ENCODE measurements at regions not wholly inside any gene's neighbourhood (a gene's known extent, or its start where the extent isn't known, plus 50 kb on each side); places are given as distances from the start of the nearest gene placed in this dataset.

DNA sequence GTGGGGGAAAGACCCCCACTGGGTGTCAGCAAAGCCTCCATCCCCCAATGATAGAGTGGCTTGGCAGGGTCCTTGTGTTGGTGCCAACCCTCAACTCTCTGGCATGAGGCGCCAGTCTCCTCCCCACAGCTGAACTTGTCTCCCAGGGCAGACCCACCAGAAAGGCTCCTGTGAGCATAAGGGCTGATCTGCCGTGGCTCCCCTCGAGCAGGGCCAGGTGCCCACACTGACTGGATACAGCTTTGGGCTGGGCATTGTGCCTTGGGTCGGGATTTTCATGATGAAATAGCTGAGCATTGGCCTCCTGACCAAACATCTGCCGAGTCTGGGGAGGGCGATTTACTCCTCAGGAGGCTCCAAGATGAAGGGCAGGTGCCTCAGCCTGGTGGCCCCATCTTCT is 68.1 kb upstream of the NPTX2 start:
- no peak for TF ChIP-seq POLR2AphosphoS5 (IDR thresholded peaks at IDR 0.05)
- TF ChIP-seq, protein P1, sequence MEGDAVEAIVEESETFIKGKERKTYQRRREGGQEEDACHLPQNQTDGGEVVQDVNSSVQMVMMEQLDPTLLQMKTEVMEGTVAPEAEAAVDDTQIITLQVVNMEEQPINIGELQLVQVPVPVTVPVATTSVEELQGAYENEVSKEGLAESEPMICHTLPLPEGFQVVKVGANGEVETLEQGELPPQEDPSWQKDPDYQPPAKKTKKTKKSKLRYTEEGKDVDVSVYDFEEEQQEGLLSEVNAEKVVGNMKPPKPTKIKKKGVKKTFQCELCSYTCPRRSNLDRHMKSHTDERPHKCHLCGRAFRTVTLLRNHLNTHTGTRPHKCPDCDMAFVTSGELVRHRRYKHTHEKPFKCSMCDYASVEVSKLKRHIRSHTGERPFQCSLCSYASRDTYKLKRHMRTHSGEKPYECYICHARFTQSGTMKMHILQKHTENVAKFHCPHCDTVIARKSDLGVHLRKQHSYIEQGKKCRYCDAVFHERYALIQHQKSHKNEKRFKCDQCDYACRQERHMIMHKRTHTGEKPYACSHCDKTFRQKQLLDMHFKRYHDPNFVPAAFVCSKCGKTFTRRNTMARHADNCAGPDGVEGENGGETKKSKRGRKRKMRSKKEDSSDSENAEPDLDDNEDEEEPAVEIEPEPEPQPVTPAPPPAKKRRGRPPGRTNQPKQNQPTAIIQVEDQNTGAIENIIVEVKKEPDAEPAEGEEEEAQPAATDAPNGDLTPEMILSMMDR (IDR thresholded peaks at IDR 0.05; ENCODE audit: poor library complexity, severe bottlenecking), result no peak
- no peak for TF ChIP-seq EP300 (conservative IDR thresholded peaks at IDR 0.05; ENCODE audit: poor library complexity, severe bottlenecking)
- no peak for TF ChIP-seq RAD21 (conservative IDR thresholded peaks at IDR 0.05)
- no peak for TF ChIP-seq EZH2 (IDR thresholded peaks at IDR 0.05; ENCODE audit: borderline replicate concordance, insufficient read depth, low read length, poor library complexity, severe bottlenecking)
- TF ChIP-seq, protein P2, sequence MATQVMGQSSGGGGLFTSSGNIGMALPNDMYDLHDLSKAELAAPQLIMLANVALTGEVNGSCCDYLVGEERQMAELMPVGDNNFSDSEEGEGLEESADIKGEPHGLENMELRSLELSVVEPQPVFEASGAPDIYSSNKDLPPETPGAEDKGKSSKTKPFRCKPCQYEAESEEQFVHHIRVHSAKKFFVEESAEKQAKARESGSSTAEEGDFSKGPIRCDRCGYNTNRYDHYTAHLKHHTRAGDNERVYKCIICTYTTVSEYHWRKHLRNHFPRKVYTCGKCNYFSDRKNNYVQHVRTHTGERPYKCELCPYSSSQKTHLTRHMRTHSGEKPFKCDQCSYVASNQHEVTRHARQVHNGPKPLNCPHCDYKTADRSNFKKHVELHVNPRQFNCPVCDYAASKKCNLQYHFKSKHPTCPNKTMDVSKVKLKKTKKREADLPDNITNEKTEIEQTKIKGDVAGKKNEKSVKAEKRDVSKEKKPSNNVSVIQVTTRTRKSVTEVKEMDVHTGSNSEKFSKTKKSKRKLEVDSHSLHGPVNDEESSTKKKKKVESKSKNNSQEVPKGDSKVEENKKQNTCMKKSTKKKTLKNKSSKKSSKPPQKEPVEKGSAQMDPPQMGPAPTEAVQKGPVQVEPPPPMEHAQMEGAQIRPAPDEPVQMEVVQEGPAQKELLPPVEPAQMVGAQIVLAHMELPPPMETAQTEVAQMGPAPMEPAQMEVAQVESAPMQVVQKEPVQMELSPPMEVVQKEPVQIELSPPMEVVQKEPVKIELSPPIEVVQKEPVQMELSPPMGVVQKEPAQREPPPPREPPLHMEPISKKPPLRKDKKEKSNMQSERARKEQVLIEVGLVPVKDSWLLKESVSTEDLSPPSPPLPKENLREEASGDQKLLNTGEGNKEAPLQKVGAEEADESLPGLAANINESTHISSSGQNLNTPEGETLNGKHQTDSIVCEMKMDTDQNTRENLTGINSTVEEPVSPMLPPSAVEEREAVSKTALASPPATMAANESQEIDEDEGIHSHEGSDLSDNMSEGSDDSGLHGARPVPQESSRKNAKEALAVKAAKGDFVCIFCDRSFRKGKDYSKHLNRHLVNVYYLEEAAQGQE (IDR thresholded peaks at IDR 0.05; ENCODE audit: borderline replicate concordance), result no peak
- no peak for TF ChIP-seq SMC3 (conservative IDR thresholded peaks at IDR 0.05; ENCODE audit: poor library complexity)
- TF ChIP-seq TAF1 (IDR thresholded peaks at IDR 0.05; ENCODE audit: low read depth), result no peak
